MCF 10A (cell line): ENCODE measurements at regions not wholly inside any gene's neighbourhood (a gene's known extent, or its start where the extent isn't known, plus 50 kb on each side); places are given as distances from the start of the nearest gene placed in this dataset.

Experiments
- BruUV-seq: library from RNA; stranded (reverse); fragments of 400-500 nt; replicated peaks from 2 replicates; lab custom pipeline; 2021; lab: Mats Ljungman, UMichigan
- CTCF ChIA-PET: fragments of 300-600 bp; sonication (Branson Sonifier 250); formaldehyde crosslinking; extraction: SDS; loops from one replicate; lab custom pipeline; 2021; ENCODE audit warnings: antibody characterized with exemption, inconsistent platforms; lab: Yijun Ruan, JAX
- POLR2A ChIA-PET: fragments of 300-600, 350-650 bp; sonication (Branson Sonifier 250); formaldehyde crosslinking; extraction: SDS; loops from one replicate; lab custom pipeline; 2020; ENCODE audit warnings: antibody characterized with exemption, inconsistent platforms; lab: Yijun Ruan, JAX
- DNase-seq: peaks from one replicate; pipeline ENCODE4 v3.0.0-alpha.2; 2018; ENCODE audit not compliant: unreplicated experiment
- H3K27ac Mint-ChIP-seq: one replicate; pipeline ENCODE4 v1.8.0; 2022; ENCODE audit warnings: mild to moderate bottlenecking, low read depth, mixed read lengths; ENCODE audit not compliant: unreplicated experiment
- H3K27me3 Mint-ChIP-seq: one replicate; pipeline ENCODE4 v1.8.0; 2022; ENCODE audit warnings: mixed read lengths; ENCODE audit not compliant: insufficient read depth, unreplicated experiment
- H3K36me3 Mint-ChIP-seq: one replicate; pipeline ENCODE4 v1.8.0; 2022; ENCODE audit warnings: mild to moderate bottlenecking, moderate library complexity, mixed read lengths; ENCODE audit not compliant: insufficient read depth, unreplicated experiment
- H3K4me1 Mint-ChIP-seq: one replicate; pipeline ENCODE4 v1.8.0; 2022; ENCODE audit warnings: mixed read lengths; ENCODE audit not compliant: insufficient read depth, unreplicated experiment
- H3K4me3 Mint-ChIP-seq: one replicate; pipeline ENCODE4 v1.8.0; 2022; ENCODE audit warnings: mild to moderate bottlenecking, moderate library complexity, mixed read lengths; ENCODE audit not compliant: unreplicated experiment
- H3K9me3 Mint-ChIP-seq: one replicate; pipeline ENCODE4 v1.8.0; 2022; ENCODE audit warnings: mixed read lengths; ENCODE audit not compliant: unreplicated experiment
- intact Hi-C: fragments of 100-400 bp; cut with micrococcal nuclease; formaldehyde crosslinking; loops from 2 replicates; pipeline ENCODE4 v1.14.1; 2022
- TF ChIP-seq, protein P1 (sequence below): fragments of 200-600 bp; IDR thresholded peaks from one replicate; pipeline ENCODE4 v1.8.0; 2022; ENCODE audit warnings: antibody characterized with exemption, mild to moderate bottlenecking; ENCODE audit not compliant: unreplicated experiment

DNA sequence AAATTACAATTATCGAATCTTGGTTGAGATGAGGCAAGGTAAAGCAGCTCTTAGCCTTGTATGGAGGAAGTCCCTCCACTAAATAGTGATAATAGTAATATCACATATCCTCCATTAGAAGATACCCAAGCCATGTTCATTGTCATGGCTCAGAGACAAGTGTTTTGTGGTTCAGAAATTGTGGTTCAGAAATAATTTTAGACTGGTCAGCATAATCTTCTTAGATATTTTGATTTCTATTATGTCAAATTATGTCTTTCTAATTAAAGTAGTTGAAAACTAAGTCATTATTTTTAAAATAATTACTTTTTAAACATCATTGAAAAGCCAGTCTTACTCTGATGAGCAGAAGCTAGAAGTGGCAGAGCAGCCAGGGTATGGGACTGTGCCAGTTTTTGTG, 507.7 kb downstream of the HTR7 start:
- no peaks in the 10 kb centered on the region for H3K27me3 Mint-ChIP-seq
- POLR2A ChIA-PET, result interaction anchor here (0.7 kb wide), 1 partner anchor 8 kb away, joined by 4 read pairs; no protein-coding TSS in a partner anchor
- BruUV-seq, result no TSS peak
- H3K4me1 Mint-ChIP-seq, result no peaks in the 10 kb centered on the region
- intact Hi-C loops, result no loop called here
- DNase-seq, result no peak
- H3K9me3 Mint-ChIP-seq, result no peaks in the 10 kb centered on the region
- H3K4me3 Mint-ChIP-seq, result no peak overlapping the region
- TF ChIP-seq, protein P1, sequence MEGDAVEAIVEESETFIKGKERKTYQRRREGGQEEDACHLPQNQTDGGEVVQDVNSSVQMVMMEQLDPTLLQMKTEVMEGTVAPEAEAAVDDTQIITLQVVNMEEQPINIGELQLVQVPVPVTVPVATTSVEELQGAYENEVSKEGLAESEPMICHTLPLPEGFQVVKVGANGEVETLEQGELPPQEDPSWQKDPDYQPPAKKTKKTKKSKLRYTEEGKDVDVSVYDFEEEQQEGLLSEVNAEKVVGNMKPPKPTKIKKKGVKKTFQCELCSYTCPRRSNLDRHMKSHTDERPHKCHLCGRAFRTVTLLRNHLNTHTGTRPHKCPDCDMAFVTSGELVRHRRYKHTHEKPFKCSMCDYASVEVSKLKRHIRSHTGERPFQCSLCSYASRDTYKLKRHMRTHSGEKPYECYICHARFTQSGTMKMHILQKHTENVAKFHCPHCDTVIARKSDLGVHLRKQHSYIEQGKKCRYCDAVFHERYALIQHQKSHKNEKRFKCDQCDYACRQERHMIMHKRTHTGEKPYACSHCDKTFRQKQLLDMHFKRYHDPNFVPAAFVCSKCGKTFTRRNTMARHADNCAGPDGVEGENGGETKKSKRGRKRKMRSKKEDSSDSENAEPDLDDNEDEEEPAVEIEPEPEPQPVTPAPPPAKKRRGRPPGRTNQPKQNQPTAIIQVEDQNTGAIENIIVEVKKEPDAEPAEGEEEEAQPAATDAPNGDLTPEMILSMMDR, result no peak
- no peak overlapping the region for H3K27ac Mint-ChIP-seq
- CTCF ChIA-PET, result no interaction called here
- H3K36me3 Mint-ChIP-seq, result no peaks in the 10 kb centered on the region

DNA sequence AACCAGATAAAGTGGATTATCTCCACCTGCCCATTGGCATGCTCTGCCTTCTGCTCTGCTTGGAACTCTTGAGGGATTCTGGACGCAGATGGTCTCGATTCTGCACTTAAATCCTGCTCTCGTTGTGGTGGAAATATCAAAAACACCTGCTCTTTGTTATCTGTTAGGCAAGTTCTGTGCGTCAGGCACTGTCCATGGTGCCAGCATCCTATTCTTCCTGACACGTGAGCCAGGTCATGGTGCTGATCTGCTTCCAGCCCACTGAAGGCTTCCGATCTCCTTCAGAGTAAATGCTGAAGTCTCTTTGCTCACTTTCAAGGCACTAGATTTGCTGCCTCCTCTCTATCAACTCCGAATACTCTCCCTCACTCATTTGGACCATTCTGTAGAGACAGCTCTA, 505.6 kb downstream of the HTR7 start:
- Mint-ChIP-seq H3K9me3 (no peaks in the 10 kb centered on the region), H3K4me1 (no peaks in the 10 kb centered on the region), H3K4me3 (no peak overlapping the region), H3K27me3 (no peaks in the 10 kb centered on the region), H3K27ac (no peak overlapping the region), H3K36me3 (no peaks in the 10 kb centered on the region)
- intact Hi-C loops, result no loop called here
- CTCF ChIA-PET, result interaction anchor here (1.0 kb wide), 1 partner anchor 24 kb away, joined by 3 read pairs; no protein-coding TSS in a partner anchor
- POLR2A ChIA-PET, result no interaction called here
- TF ChIP-seq, protein P1, result no peak
- no TSS peak for BruUV-seq
- peak; percentile 19 for DNase-seq

DNA sequence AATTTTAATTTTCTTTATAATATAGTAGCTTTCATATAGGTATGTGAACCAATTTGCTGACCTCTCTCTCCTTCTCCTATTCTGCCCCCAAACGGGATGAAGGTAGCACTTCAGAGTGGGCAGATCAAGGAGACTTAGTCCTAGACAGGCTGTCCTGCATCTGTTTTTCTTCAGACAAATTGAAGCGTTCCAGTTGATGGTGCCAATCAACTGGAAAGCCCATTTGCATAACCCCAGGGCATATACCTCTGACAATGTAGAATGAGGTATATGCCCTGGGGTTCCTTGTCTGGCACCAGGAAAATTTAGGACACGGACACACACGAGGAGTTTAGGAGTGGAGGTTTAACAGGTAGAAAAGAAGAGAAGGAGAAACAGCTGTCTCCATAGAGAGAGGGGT, 502.9 kb downstream of the HTR7 start:
- CTCF ChIA-PET, result no interaction called here

DNA sequence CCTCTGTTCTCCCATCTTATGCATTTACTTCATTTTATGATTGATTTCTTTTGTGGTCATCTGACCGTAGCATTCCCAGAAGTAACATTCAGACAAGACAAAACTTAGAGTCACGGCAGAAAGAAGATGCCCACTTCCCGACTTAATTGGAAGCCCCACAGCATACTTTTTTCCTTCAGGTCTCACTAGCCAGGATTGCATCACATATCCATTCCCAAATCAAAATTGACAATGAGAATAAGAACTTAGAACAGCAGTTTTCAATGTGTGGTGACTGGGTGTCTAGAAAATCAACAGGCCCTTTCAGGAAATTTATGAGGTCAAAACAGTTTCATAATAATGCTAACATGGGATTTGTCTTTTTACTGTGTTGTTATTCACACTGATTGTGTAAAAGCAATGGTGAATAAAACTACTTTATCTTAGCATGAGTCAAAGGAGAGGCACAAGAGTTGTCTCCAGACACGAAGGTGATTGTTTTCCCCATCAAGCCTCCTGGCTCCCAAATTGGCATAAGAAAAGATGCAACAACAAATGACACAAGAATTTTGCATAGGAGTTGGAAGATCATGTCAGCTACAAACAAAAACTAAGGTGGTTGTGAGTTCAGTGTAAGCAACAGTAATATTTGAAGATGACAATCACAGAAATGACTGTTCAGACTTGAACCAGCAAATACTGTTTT, 493.9 kb downstream of the HTR7 start:
- Mint-ChIP-seq H3K4me3 (no peak overlapping the region), H3K27me3 (no peaks in the 10 kb centered on the region), H3K4me1 (peaks cover 4% of the 10 kb centered on the region), H3K9me3 (peaks cover 3% of the 10 kb centered on the region), H3K27ac (no peak overlapping the region), H3K36me3 (no peaks in the 10 kb centered on the region)
- BruUV-seq, result no TSS peak
- ChIA-PET POLR2A (no interaction called here), CTCF (interaction anchor here (0.8 kb wide), 1 partner anchor 10 kb away, joined by 3 read pairs; no protein-coding TSS in a partner anchor)
- TF ChIP-seq, protein P1, result no peak
- intact Hi-C loops, result no loop called here
- no peak for DNase-seq

More for the DNA sequence above, 502.9 kb downstream of the HTR7 start:
- H3K27me3 Mint-ChIP-seq, result no peaks in the 10 kb centered on the region
- H3K4me3 Mint-ChIP-seq, result no peak overlapping the region
- no peaks in the 10 kb centered on the region for H3K9me3 Mint-ChIP-seq
- POLR2A ChIA-PET, result interaction anchor here (1.2 kb wide), 1 partner anchor 19 kb away, joined by 3 read pairs; no protein-coding TSS in a partner anchor
- H3K36me3 Mint-ChIP-seq, result no peaks in the 10 kb centered on the region
- TF ChIP-seq, protein P1, result no peak
- H3K27ac Mint-ChIP-seq, result no peak overlapping the region
- BruUV-seq, result no TSS peak
- H3K4me1 Mint-ChIP-seq, result peaks cover 11% of the 10 kb centered on the region
- intact Hi-C loops, result no loop called here
- DNase-seq, result no peak
